Astrocyte (in vitro differentiated cells and primary cell): ENCODE measurements at regions not wholly inside any gene's neighbourhood (a gene's known extent, or its start where the extent isn't known, plus 50 kb on each side); places are given as distances from the start of the nearest gene placed in this dataset.

Experiments
- DNase-seq: peaks from one replicate; pipeline ENCODE4 v3.0.0-alpha.2; 2010; ENCODE audit warnings: low read depth
- FAIRE-seq: peaks from 2 replicates; lab custom pipeline; 2011; peaks lifted over from hg19 to GRCh38; lab: Jason Lieb, UNC
- H2AFZ ChIP-seq: 2 replicates; pipeline ENCODE4 v1.6.0; 2012; ENCODE audit warnings: low read depth, low read length, inconsistent platforms
- H3K27ac ChIP-seq: 2 replicates; pipeline ENCODE4 v1.5.1; 2011; ENCODE audit warnings: low read depth, low read length, inconsistent platforms
- H3K27me3 ChIP-seq: 2 replicates; pipeline ENCODE4 v1.6.0; 2011; ENCODE audit warnings: low read length, inconsistent platforms; ENCODE audit not compliant: insufficient read depth
- H3K36me3 ChIP-seq: 2 replicates; pipeline ENCODE4 v1.5.1; 2011; ENCODE audit warnings: low read length, inconsistent platforms; ENCODE audit not compliant: insufficient read depth
- H3K4me1 ChIP-seq: 2 replicates; pipeline ENCODE4 v1.5.1; 2011; ENCODE audit warnings: low read length, inconsistent platforms; ENCODE audit not compliant: insufficient read depth
- H3K4me2 ChIP-seq: 2 replicates; pipeline ENCODE4 v1.6.0; 2012; ENCODE audit warnings: low read length, inconsistent platforms
- H3K4me3 ChIP-seq: 2 replicates; pipeline ENCODE4 v1.5.1; 2011; ENCODE audit warnings: low read depth, mild to moderate bottlenecking, low read length, inconsistent platforms; ENCODE audit not compliant: insufficient read depth
- H3K79me2 ChIP-seq: 2 replicates; pipeline ENCODE4 v1.6.0; 2012; ENCODE audit warnings: mild to moderate bottlenecking, low read length, inconsistent platforms; ENCODE audit not compliant: insufficient read depth
- H3K9ac ChIP-seq: 2 replicates; pipeline ENCODE4 v1.6.0; 2012; ENCODE audit warnings: mild to moderate bottlenecking, low read length, inconsistent platforms
- H3K9me3 ChIP-seq: 2 replicates; pipeline ENCODE4 v1.5.1; 2012; ENCODE audit warnings: low read depth, mild to moderate bottlenecking, low read length, inconsistent platforms; ENCODE audit not compliant: insufficient read depth
- H4K20me1 ChIP-seq: 2 replicates; pipeline ENCODE4 v1.6.0; 2012; ENCODE audit warnings: low read length, inconsistent platforms; ENCODE audit not compliant: insufficient read depth
- H3K27ac Mint-ChIP-seq: one replicate; pipeline ENCODE4 v1.8.0; 2021; ENCODE audit warnings: mild to moderate bottlenecking, mixed read lengths; ENCODE audit not compliant: unreplicated experiment
- H3K27me3 Mint-ChIP-seq: one replicate; pipeline ENCODE4 v1.8.0; 2021; ENCODE audit warnings: low read depth, mixed read lengths; ENCODE audit not compliant: unreplicated experiment
- H3K36me3 Mint-ChIP-seq: one replicate; pipeline ENCODE4 v1.8.0; 2021; ENCODE audit warnings: low read depth, mixed read lengths; ENCODE audit not compliant: unreplicated experiment
- H3K4me1 Mint-ChIP-seq: one replicate; pipeline ENCODE4 v1.8.0; 2021; ENCODE audit warnings: low read depth, mixed read lengths; ENCODE audit not compliant: unreplicated experiment
- H3K4me3 Mint-ChIP-seq: one replicate; pipeline ENCODE4 v1.8.0; 2021; ENCODE audit warnings: mild to moderate bottlenecking, moderate library complexity, mixed read lengths; ENCODE audit not compliant: unreplicated experiment
- H3K9me3 Mint-ChIP-seq: one replicate; pipeline ENCODE4 v1.8.0; 2021; ENCODE audit warnings: mild to moderate bottlenecking, mixed read lengths; ENCODE audit not compliant: unreplicated experiment
- EZH2 ChIP-seq: IDR thresholded peaks from 2 replicates; pipeline ENCODE4 v1.6.1; 2012; ENCODE audit warnings: mild to moderate bottlenecking, low read length, inconsistent platforms; ENCODE audit not compliant: insufficient read depth
- TF ChIP-seq, protein P1 (sequence below): IDR thresholded peaks from 2 replicates; pipeline ENCODE4 v1.5.1; 2011; ENCODE audit warnings: low read depth, mild to moderate bottlenecking, inconsistent platforms, low read length, moderate library complexity; ENCODE audit not compliant: insufficient read depth

DNA sequence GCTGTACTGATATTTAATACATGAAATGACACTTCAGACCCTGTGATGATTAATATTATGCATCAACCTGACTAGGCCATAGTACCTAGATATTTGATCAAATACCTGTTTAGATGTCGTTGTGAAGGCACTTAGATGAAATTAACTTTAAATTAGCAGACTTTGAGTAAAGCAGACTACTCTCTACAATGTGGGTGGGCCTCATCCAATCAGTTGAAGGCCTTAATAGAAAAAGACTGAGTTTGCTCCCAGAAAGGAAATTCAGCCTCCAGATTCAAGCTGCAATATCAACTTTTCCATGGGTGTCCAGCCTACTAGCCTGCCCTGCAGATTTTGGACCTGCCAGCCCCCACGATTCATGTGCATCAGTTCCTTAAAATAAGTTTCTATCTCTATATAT lies 68.6 kb upstream of the TMEM168 start:
- no peaks in the 10 kb centered on the region for H3K4me1 Mint-ChIP-seq
- H3K79me2 ChIP-seq, result no peaks in the 10 kb centered on the region

DNA sequence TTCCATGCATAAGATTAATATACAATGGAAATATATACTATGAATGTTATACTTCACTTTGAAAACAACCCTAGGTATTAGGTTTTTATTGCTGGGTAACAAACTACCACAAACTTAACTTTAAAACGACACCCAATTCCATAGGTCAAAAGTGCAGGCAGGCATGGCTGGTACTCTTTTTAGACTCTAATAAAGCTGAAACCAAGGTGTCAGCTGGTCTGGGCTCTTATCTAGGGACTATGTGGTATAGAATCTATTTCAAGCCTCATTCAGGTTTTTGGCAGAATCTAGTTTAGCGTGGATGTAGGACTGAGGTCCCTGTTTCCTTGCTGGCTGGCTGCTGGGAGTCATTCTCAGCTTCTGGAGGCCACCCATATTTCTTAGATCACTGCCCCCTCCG lies 65.0 kb upstream of the TMEM168 start:
- FAIRE-seq (no peak), DNase-seq (no peak)
- Histone ChIP-seq H3K4me1 (no peaks in the 10 kb centered on the region), H3K79me2 (peaks cover 4% of the 10 kb centered on the region), H3K9me3 (no peaks in the 10 kb centered on the region), H3K9ac (no peak overlapping the region), H4K20me1 (no peaks in the 10 kb centered on the region), H3K36me3 (no peaks in the 10 kb centered on the region), H2AFZ (no peak overlapping the region), H3K4me2 (no peak overlapping the region), H3K4me3 (no peak overlapping the region), H3K27ac (no peak overlapping the region), H3K27me3 (no peaks in the 10 kb centered on the region)
- H3K4me3 Mint-ChIP-seq, result no peak overlapping the region
- no peaks in the 10 kb centered on the region for H3K4me1 Mint-ChIP-seq
- no peaks in the 10 kb centered on the region for H3K27me3 Mint-ChIP-seq
- no peaks in the 10 kb centered on the region for H3K9me3 Mint-ChIP-seq
- H3K27ac Mint-ChIP-seq, result no peak overlapping the region
- no peak for TF ChIP-seq EZH2
- TF ChIP-seq, protein P1, sequence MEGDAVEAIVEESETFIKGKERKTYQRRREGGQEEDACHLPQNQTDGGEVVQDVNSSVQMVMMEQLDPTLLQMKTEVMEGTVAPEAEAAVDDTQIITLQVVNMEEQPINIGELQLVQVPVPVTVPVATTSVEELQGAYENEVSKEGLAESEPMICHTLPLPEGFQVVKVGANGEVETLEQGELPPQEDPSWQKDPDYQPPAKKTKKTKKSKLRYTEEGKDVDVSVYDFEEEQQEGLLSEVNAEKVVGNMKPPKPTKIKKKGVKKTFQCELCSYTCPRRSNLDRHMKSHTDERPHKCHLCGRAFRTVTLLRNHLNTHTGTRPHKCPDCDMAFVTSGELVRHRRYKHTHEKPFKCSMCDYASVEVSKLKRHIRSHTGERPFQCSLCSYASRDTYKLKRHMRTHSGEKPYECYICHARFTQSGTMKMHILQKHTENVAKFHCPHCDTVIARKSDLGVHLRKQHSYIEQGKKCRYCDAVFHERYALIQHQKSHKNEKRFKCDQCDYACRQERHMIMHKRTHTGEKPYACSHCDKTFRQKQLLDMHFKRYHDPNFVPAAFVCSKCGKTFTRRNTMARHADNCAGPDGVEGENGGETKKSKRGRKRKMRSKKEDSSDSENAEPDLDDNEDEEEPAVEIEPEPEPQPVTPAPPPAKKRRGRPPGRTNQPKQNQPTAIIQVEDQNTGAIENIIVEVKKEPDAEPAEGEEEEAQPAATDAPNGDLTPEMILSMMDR, result no peak
- peaks cover 5% of the 10 kb centered on the region for H3K36me3 Mint-ChIP-seq

More for the DNA sequence above, 68.6 kb upstream of the TMEM168 start:
- Histone ChIP-seq H3K9me3 (no peaks in the 10 kb centered on the region), H3K27ac (no peak overlapping the region), H3K27me3 (no peaks in the 10 kb centered on the region), H2AFZ (no peak overlapping the region), H3K9ac (no peak overlapping the region), H3K4me2 (no peak overlapping the region), H3K4me3 (no peak overlapping the region), H3K36me3 (no peaks in the 10 kb centered on the region), H4K20me1 (peaks cover 4% of the 10 kb centered on the region), H3K4me1 (no peaks in the 10 kb centered on the region)
- no peak for TF ChIP-seq EZH2
- TF ChIP-seq, protein P1, result no peak
- H3K27ac Mint-ChIP-seq, result no peak overlapping the region
- H3K36me3 Mint-ChIP-seq, result peaks cover 8% of the 10 kb centered on the region
- H3K4me3 Mint-ChIP-seq, result no peak overlapping the region
- no peaks in the 10 kb centered on the region for H3K27me3 Mint-ChIP-seq
- FAIRE-seq, result no peak
- no peaks in the 10 kb centered on the region for H3K9me3 Mint-ChIP-seq
- no peak for DNase-seq

DNA sequence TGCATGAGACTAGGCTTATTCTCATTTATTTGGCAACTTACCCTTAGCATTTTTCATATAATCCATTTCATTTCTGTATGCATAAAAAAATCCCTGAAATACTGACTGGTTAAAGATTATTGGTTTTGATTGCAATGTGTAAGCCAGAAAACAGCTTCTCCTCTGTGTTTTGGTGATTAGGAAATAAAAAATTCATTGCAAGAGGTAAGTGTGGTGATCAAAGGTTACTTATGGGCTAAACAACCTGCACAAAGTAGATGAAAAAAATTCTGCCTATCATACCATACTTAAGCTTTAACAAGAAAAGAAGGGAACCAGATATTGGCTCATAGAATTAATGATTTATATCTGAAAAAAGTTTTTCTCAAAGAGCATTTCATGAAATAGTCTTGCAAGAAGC lies 64.0 kb upstream of the TMEM168 start:
- Histone ChIP-seq H3K9me3 (no peaks in the 10 kb centered on the region), H3K27me3 (no peaks in the 10 kb centered on the region), H3K27ac (no peak overlapping the region), H3K4me1 (no peaks in the 10 kb centered on the region), H3K36me3 (no peaks in the 10 kb centered on the region), H2AFZ (no peak overlapping the region), H3K4me3 (no peak overlapping the region), H4K20me1 (no peaks in the 10 kb centered on the region), H3K4me2 (no peak overlapping the region), H3K9ac (no peak overlapping the region), H3K79me2 (peaks cover 4% of the 10 kb centered on the region)
- Mint-ChIP-seq H3K27me3 (no peaks in the 10 kb centered on the region), H3K4me3 (no peak overlapping the region), H3K9me3 (no peaks in the 10 kb centered on the region), H3K4me1 (no peaks in the 10 kb centered on the region), H3K36me3 (peaks cover 9% of the 10 kb centered on the region), H3K27ac (no peak overlapping the region)
- no peak for FAIRE-seq
- TF ChIP-seq, protein P1, result no peak
- no peak for TF ChIP-seq EZH2
- DNase-seq, result no peak
